ENCODE measurements at regions not wholly inside any gene's neighbourhood (a gene's known extent, or its start where the extent isn't known, plus 50 kb on each side); places are given as distances from the start of the nearest gene placed in this dataset.
"Not testable (repeated sequence)": the region's sequence is repeated elsewhere in the genome, so short reads cannot be mapped to it uniquely, and the experiment has no call there.

DNA sequence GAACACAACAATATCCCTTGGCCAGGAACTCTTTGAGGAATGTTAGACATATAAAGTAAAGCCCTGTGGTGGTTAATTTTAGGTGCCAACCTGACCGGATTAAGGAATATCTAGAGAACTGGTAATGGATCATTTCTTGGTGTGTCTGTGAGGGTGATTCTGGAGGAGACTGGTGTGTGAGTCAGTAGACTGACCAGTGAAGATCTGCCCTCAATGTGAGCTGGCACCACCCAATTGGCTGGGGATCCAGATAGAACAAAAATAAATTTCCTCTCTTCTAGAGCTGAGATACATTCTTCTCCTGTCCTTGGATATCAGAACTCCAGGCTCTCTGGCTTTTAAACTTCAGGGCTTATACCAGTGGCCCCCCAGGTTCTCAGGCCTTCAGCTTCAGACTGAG lies 56.2 kb upstream of the TNPO1 start:
- DNase-seq, result no peak

GRCh38 chr5:72752909-72753308 lies 63.6 kb upstream of the TNPO1 start:
- DNase-seq, result no peak

- DNase-seq, result no peak
These were observed 67.0 kb upstream of the TNPO1 start for GRCh38 chr5:72749362-72749997.

DNA sequence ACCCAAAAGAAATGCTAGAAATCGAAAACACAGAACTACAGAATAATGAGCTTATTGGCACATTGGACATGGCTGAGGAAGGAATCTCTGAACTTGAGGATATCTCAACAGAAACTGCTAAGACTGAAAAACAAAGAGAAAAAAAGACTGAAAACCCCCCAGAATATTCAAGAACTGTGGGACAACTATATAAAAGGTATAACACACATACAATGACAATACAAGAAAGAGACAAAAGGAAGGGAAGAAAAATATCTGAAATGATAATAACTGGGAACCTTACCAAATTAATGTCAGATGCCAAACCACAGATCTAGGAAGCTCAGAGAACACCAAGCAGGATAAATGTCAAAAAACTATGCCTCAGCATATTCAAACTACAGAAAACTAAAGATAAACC lies 68.6 kb upstream of the TNPO1 start:
- no peak for DNase-seq

- DNase-seq, result no peak
These were observed 69.7 kb upstream of the TNPO1 start for GRCh38 chr5:72746736-72747135.

DNA sequence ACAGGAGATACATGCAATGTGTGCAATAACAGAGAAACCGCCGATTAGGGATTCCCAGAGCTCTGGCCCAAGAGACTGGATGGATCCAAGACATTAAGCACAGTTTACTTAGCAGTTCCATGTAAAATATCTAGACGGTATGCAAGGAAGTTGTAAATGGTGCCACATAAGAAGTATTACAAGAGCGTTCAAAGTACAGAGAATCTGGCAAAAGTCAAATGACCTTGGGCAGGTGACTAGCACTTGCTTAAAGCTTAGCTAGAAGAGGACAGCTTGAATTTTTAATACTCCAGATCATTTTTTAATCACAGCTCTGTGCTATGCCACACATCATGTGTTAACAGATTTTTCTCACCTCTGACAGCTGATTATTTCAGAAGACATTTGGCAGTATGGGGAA lies 72.3 kb upstream of the TNPO1 start:
- DNase-seq, result no peak

DNA sequence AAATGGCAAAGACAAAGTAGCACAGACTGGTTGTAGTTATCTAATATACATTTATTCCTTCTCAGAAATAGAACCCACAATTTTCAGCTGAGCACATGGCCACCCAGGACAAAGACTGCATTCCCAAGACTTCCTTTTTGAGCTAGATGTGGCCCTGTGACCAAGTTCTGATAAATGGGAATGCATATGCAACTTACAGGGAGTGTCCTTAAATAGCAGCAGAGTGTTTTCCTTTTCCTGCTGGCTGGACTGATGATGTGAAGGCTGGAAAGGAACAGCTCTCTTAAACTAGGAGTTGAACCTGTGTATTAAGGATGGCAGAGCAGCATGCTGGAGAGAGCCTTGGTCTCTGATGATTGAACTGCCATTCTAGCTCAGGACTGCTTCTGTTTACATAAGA lies 74.7 kb upstream of the TNPO1 start:
- no peak for DNase-seq

- no peak for DNase-seq
These were observed 82.7 kb upstream of the TNPO1 start for GRCh38 chr5:72733810-72734209.

GRCh38 chr5:72723581-72723980 lies 92.9 kb upstream of the TNPO1 start:
- no peak for DNase-seq

DNA sequence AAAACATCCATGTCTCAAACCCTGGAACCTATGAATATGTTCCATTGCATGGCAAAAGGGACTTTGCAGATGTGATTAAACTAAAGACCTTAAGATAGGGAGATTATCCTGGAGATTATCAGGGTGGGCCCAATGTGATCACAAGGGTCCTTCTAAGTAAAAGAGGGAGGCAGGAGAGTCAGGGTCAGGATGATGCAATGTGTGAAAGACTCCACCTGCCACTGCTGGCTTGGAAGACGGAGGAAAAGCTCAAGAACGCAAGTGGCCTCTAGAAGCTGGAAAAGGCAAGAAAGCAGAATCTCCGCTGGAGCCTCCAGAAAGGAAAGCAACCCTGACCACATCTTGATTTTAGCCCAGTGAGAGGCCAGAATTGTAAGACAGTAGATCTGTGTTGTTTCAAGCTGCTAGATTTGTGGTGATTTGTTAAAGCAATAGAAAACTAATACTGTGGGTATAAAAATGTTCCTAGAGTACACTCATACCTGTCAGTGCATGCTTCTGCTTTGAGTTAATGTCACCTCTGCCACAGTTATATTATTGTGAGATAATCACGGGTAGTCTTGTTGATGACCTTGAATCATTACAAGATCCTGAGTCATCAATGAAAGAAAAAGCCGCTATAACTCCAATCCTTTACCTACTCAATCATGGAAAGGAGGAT lies 93.5 kb upstream of the TNPO1 start:
- no peak for DNase-seq

DNA sequence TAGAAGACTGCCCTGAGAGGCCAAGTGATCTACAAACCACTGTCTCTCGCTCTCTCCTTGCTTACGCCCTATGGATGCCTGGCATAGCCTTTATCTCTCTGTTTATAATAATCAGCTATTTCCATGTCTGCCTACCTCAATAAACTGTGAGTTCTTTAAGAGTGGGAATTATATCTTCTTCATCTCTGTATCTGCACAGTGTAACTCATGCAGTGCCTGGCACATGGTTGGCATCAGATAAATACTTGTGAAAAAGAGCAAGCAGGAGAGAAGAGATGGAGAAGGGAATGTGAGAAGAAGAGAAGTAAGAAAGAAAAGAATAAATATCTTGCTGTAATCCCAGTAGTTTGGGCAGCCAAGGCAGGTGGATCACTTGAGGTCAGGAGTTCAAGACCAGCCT lies 94.6 kb upstream of the TNPO1 start:
- no peak for DNase-seq

- no peak for DNase-seq
These were observed 96.3 kb upstream of the TNPO1 start for GRCh38 chr5:72720205-72720604.

DNA sequence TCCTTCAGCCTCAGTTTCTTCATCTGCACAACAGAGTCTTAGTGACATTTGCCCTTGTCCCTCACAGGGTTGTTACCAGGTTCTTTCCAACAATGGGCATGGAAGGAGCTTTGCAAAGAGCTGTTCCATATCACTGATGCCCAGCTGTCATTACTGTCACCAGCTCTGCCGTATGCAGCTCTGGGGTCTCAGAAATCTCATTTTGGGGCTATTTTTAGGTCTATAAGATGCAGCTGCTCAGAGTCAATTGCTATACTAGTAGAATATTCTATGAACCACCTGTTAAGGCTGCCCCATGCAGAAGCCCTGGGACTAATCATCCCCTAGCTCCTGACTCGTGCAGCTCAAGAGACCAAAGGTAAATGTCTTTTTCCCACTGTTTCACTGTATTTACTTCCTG lies 105.1 kb upstream of the TNPO1 start:
- DNase-seq, result no peak

DNA sequence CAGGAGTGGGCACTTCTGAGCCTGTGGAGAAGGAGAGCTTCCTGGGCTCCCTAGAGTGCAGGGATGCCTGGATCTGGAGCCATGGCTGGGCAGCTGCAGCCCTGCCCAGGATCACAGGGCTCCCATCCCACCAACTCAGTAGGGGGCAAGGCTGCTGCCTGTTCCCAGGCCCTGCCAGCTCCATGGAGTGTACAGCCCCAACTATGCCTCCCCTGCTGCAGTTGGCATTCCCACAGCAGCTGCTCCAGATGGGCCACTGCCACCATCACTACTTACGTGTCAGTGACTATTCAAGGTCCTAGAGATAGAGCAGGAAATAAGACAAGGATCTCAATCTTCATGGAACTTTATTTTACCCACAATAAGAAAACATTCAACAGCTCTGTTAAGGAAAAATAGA lies 107.1 kb upstream of the TNPO1 start:
- no peak for DNase-seq

GRCh38 chr5:72705178-72705577 lies 111.3 kb upstream of the TNPO1 start:
- no peak for DNase-seq

- no peak for DNase-seq
These were observed 112.6 kb upstream of the TNPO1 start for GRCh38 chr5:72703876-72704275.

- DNase-seq, result no peak
These were observed 113.5 kb upstream of the TNPO1 start for GRCh38 chr5:72702881-72703434.

DNA sequence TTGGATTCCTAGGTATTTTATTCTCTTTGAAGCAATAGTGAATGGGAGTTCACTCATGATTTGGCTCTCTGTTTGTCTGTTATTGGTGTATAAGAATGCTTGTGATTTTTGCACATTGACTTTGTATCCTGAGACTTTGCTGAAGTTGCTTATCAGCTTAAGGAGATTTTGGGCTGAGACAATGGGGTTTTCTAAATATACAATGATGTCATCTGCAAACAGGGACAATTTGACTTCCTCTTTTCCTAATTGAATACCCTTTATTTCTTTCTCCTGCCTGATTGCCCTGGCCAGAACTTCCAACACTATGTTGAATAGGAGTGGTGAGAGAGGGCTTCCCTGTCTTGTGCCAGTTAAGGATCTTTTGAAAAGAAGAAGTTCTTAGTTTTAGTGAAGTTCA lies 114.4 kb upstream of the TNPO1 start:
- DNase-seq, result not testable (repeated sequence)

GRCh38 chr5:72698481-72698880 lies 118.0 kb upstream of the TNPO1 start:
- no peak for DNase-seq

DNA sequence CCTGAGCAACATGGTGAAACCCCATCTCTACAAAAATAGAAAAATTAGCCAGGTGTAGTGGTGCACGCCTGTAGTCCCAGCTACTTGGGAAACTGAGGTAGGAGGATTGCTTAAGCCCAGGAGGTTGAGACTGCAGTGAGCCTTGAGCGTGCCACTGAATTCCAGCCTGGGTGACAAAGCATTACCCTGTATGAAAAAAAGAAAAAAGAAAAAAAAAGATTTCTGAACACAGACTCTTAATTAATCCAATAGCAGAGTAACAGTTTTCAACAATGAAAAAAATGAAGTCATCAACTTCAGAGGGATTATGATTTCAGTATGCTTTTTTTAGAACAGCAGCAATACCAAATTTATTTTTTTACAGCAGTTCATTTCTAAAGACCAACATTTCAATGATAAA lies 118.8 kb upstream of the TNPO1 start:
- DNase-seq, result no peak

GRCh38 chr5:72695659-72696058 lies 120.8 kb upstream of the TNPO1 start:
- DNase-seq, result no peak

DNA sequence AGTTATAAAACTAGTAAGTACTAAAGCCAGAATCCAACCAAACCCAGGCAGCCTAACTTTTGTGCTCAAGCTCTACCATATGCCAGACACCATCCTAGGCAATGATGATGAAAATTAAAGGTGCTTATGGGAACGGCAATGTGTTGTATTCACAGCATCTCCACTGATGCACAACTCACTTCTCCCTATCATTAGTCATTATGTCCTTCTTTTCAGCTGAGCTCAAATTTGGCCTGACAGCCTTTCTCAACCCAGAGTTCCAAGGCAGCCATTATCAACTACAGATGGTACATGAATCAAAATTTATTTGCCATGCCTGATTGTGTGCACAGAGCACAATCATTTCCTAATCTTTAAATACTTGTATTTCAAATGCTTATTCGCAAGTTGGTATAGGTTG lies 121.6 kb upstream of the TNPO1 start:
- no peak for DNase-seq

DNA sequence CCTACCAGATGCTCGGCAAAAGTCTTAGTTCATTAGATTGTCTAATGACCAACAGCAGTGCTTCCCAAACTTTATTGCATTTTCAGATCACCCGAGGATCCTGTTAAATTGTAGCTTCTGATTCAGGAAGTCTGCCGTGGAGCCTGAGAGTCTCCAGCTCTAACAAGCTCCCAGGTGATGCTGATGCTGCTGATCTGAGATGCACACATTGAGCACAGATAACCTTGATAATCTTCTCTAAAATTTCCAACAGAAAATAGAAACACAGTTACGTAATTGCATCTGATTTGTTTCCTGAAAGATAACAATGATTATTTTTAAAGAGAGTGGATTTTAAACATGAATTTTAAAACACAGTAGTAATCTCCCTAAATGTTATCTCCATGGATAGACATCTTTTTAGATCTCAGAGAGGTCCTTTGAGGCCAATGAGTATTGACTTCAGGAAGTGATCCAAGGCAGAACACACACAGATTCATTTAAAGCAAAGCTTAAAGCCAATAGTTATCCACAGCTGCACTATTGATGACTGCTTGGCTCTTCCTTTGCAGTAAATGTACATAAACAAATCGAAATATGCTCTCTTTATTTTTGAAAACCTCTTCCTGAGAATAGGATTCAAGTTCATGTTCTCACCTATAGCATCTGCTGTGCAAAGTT lies 122.8 kb upstream of the TNPO1 start:
- no peak for DNase-seq

Data from DMS 273 treated with DMSO at 0.1 percent for 48 hours (cell line).